ENCODE measurements at regions not wholly inside any gene's neighbourhood (a gene's known extent, or its start where the extent isn't known, plus 50 kb on each side); places are given as distances from the start of the nearest gene placed in this dataset.

- Histone ChIP-seq H3K27me3 (no peaks in the 10 kb centered on the region), H3K27ac (no peak overlapping the region)
- TF ChIP-seq, protein P1, sequence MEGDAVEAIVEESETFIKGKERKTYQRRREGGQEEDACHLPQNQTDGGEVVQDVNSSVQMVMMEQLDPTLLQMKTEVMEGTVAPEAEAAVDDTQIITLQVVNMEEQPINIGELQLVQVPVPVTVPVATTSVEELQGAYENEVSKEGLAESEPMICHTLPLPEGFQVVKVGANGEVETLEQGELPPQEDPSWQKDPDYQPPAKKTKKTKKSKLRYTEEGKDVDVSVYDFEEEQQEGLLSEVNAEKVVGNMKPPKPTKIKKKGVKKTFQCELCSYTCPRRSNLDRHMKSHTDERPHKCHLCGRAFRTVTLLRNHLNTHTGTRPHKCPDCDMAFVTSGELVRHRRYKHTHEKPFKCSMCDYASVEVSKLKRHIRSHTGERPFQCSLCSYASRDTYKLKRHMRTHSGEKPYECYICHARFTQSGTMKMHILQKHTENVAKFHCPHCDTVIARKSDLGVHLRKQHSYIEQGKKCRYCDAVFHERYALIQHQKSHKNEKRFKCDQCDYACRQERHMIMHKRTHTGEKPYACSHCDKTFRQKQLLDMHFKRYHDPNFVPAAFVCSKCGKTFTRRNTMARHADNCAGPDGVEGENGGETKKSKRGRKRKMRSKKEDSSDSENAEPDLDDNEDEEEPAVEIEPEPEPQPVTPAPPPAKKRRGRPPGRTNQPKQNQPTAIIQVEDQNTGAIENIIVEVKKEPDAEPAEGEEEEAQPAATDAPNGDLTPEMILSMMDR (IDR thresholded peaks at IDR 0.05), result no peak
Observed at GRCh38 chr5:106152569-106152968, 1518.2 kb downstream of the EFNA5 start.

DNA sequence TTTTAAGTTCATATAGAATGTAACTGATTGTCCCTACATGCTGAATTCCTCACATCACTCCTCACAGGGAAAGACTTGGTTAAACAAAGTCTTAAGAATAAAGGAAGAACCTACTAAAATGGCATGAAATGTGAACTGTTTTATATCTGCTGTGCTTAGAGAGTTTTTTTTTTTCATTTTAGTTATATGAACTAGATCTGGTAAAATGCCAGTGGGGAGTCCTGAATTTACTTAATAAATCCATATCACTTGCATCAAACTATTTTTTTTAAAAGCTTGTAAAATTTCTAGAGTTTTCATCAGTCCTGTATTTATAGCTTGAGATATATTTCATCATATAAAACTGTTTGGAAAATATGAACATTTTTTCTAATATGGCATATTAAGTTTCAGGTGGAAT, 1528.6 kb downstream of the EFNA5 start:
- Histone ChIP-seq H3K4me1 (no peaks in the 10 kb centered on the region), H3K27me3 (no peaks in the 10 kb centered on the region), H3K27ac (no peak overlapping the region), H3K4me3 (no peak overlapping the region), H3K9me3 (no peaks in the 10 kb centered on the region), H3K36me3 (no peaks in the 10 kb centered on the region)
- TF ChIP-seq, protein P1 (IDR thresholded peaks at IDR 0.05), result no peak
- no peak for DNase-seq (ENCODE audit: low spot score)

More at GRCh38 chr5:106152569-106152968, 1518.2 kb downstream of the EFNA5 start:
- DNase-seq (ENCODE audit: low spot score), result no peak
- no peaks in the 10 kb centered on the region for H3K4me1 ChIP-seq
- no peaks in the 10 kb centered on the region for H3K9me3 ChIP-seq
- no peak overlapping the region for H3K4me3 ChIP-seq
- H3K36me3 ChIP-seq, result no peaks in the 10 kb centered on the region

- Histone ChIP-seq H3K27me3 (no peaks in the 10 kb centered on the region), H3K36me3 (no peaks in the 10 kb centered on the region), H3K4me3 (no peak overlapping the region), H3K9me3 (no peaks in the 10 kb centered on the region), H3K4me1 (no peaks in the 10 kb centered on the region), H3K27ac (no peak overlapping the region)
- TF ChIP-seq, protein P1 (IDR thresholded peaks at IDR 0.05), result no peak
- DNase-seq (ENCODE audit: low spot score), result no peak
Observed at GRCh38 chr5:106140101-106140500, 1530.6 kb downstream of the EFNA5 start.

GRCh38 chr5:106136061-106136460, 1534.7 kb downstream of the EFNA5 start:
- H3K27me3 ChIP-seq, result no peaks in the 10 kb centered on the region
- H3K9me3 ChIP-seq, result no peaks in the 10 kb centered on the region
- H3K4me1 ChIP-seq, result no peaks in the 10 kb centered on the region
- no peaks in the 10 kb centered on the region for H3K36me3 ChIP-seq
- no peak overlapping the region for H3K4me3 ChIP-seq
- no peak overlapping the region for H3K27ac ChIP-seq
- DNase-seq (ENCODE audit: low spot score), result no peak
- TF ChIP-seq, protein P1 (IDR thresholded peaks at IDR 0.05), result no peak

GRCh38 chr5:106135473-106135872, 1535.3 kb downstream of the EFNA5 start:
- Histone ChIP-seq H3K27ac (no peak overlapping the region), H3K4me1 (no peaks in the 10 kb centered on the region), H3K4me3 (no peak overlapping the region), H3K27me3 (no peaks in the 10 kb centered on the region), H3K9me3 (no peaks in the 10 kb centered on the region), H3K36me3 (no peaks in the 10 kb centered on the region)
- TF ChIP-seq, protein P1 (IDR thresholded peaks at IDR 0.05), result no peak
- no peak for DNase-seq (ENCODE audit: low spot score)

DNA sequence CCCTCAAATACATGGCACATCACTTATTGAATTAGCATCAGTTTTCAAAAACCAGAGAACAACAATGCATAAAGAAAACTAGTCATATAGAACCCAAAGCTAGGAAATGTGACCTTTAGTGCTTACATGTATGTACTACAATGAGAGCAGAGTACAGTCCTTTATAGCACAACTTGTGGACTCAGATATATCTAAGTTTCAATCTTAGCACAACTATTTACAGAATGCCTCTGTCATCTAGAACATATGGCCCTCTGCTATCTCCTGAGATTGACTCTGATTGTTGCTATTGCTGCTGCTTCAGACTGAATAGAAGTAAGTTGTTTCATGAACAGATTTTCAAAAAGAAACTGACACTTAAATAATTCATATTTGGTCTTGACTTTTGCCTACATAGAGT, 1536.2 kb downstream of the EFNA5 start:
- TF ChIP-seq, protein P1 (IDR thresholded peaks at IDR 0.05), result no peak

More for the DNA sequence above, 1536.2 kb downstream of the EFNA5 start:
- Histone ChIP-seq H3K27ac (no peak overlapping the region), H3K36me3 (no peaks in the 10 kb centered on the region), H3K27me3 (no peaks in the 10 kb centered on the region), H3K4me1 (no peaks in the 10 kb centered on the region), H3K9me3 (no peaks in the 10 kb centered on the region), H3K4me3 (no peak overlapping the region)
- DNase-seq (ENCODE audit: low spot score), result no peak
